HG02884 (cell line): ENCODE measurements at regions not wholly inside any gene's neighbourhood (a gene's known extent, or its start where the extent isn't known, plus 50 kb on each side); places are given as distances from the start of the nearest gene placed in this dataset.
A peak's percentile ranks its signal among the peaks of the same experiment; 100 is the strongest.
"Not testable (repeated sequence)": the region's sequence is repeated elsewhere in the genome, so short reads cannot be mapped to it uniquely, and the experiment has no call there.

Experiments used
- ATAC-seq: cut with Tn5 transposase; IDR thresholded peaks from one replicate; pipeline ENCODE4 v1.9.1; 2021; ENCODE audit warnings: mild to moderate bottlenecking, moderate library complexity; ENCODE audit not compliant: unreplicated experiment

- ATAC-seq = no peak
Observed at GRCh38 chr2:104975851-104976250, 62.0 kb upstream of the MRPS9 start.

- ATAC-seq = peak; percentile 92
Observed at GRCh38 chr2:104976603-104977120, 61.2 kb upstream of the MRPS9 start.

GRCh38 chr2:104977958-104978357 is 59.9 kb upstream of the MRPS9 start:
- ATAC-seq = no peak

GRCh38 chr2:104979786-104980185 is 58.1 kb upstream of the MRPS9 start:
- not testable (repeated sequence) for ATAC-seq

- ATAC-seq = no peak
Observed at GRCh38 chr2:104982111-104982510, 55.8 kb upstream of the MRPS9 start.
